HCT116 (cell line): ENCODE measurements at regions not wholly inside any gene's neighbourhood (a gene's known extent, or its start where the extent isn't known, plus 50 kb on each side); places are given as distances from the start of the nearest gene placed in this dataset.

Experiments used
- ATAC-seq: fragments of 200-7000 bp; cut with Tn5 transposase; 2 replicates; pipeline ENCODE4 v1.9.1; 2020; ENCODE audit warnings: mild to moderate bottlenecking, moderate library complexity
- BruUV-seq: library from RNA; stranded (reverse); fragments of 400-500 nt; replicated peaks from 2 replicates; lab custom pipeline; 2021; lab: Mats Ljungman, UMichigan
- CTCF ChIA-PET: fragments of 300-600 bp; sonication (Branson Sonifier 250); formaldehyde crosslinking; loops from one replicate; lab custom pipeline; 2021; ENCODE audit warnings: antibody characterized with exemption; lab: Charles Lee
- POLR2A ChIA-PET: fragments of 300-600, 350-600 bp; sonication (Branson Sonifier 250); formaldehyde crosslinking; loops from one replicate; lab custom pipeline; 2021; ENCODE audit warnings: antibody characterized with exemption; lab: Charles Lee
- RAD21 ChIA-PET, 2 experiments: fragments of 300-600 bp; sonication (Branson Sonifier 250); formaldehyde crosslinking; loops; one replicate each; lab custom pipeline; 2023; ENCODE audit warnings: low total read pairs in 2 of 2; ENCODE audit not compliant: uncharacterized antibody in 2 of 2, unreplicated experiment in 2 of 2, low non-redundant PET in 1 of 2; lab: Charles Lee
- DNase-seq: peaks from one replicate; pipeline ENCODE4 v3.0.0-alpha.2; 2010; ENCODE audit warnings: low read depth, low spot score
- H2AFZ ChIP-seq: fragments of 200-600 bp; shearing (Covaris generic), sonication (generic); 2 replicates; pipeline ENCODE4 v1.6.1; 2017; ENCODE audit warnings: low read depth, mixed run types, mixed read lengths, antibody characterized with exemption, low read length; ENCODE audit not compliant: poor library complexity, severe bottlenecking
- H3K27ac ChIP-seq: 2 replicates; pipeline ENCODE4 v1.5.1; 2012; ENCODE audit warnings: low read depth, low read length
- H3K27me3 ChIP-seq: fragments of 200-600 bp; sonication (generic); 2 replicates; pipeline ENCODE4 v1.6.1; 2016; ENCODE audit warnings: mixed run types, low read length, mixed read lengths; ENCODE audit not compliant: insufficient read depth
- H3K36me3 ChIP-seq, 2 experiments: fragments of 200-500 bp in 1 of 2; fragments of 200-600 bp in 1 of 2; sonication (Bioruptor generic) in 1 of 2; sonication (generic) in 1 of 2; 2 replicates each; pipeline versions ENCODE4 v1.5.1 to v1.6.1; 2014 to 2016; ENCODE audit warnings: low read length in 2 of 2, inconsistent platforms in 1 of 2, mixed read lengths in 1 of 2, mixed run types in 1 of 2; ENCODE audit not compliant: insufficient read depth in 2 of 2, control insufficient read depth in 1 of 2
- H3K4me1 ChIP-seq, 2 experiments: fragments of 200-600 bp in 1 of 2; sonication (generic) in 1 of 2; 2 replicates each; pipeline versions ENCODE4 v1.5.1 to v1.6.1; 2012 to 2017; ENCODE audit warnings: low read length in 2 of 2, inconsistent platforms in 1 of 2, mild to moderate bottlenecking in 1 of 2, mixed read lengths in 1 of 2, mixed run types in 1 of 2, moderate library complexity in 1 of 2; ENCODE audit not compliant: insufficient read depth in 2 of 2, control insufficient read depth in 1 of 2
- H3K4me2 ChIP-seq: fragments of 200-600 bp; sonication (generic); 2 replicates; pipeline ENCODE4 v1.6.1; 2017; ENCODE audit warnings: mixed run types, low read length, mixed read lengths
- H3K4me3 ChIP-seq, 2 experiments: fragments of 200-600 bp in 1 of 2; sonication (generic) in 1 of 2; replicated peaks in 1 of 2; 2 replicates each; pipeline ENCODE4 v1.5.1; 2011 to 2016; ENCODE audit warnings: low read length in 2 of 2, control low read depth in 1 of 2, low read depth in 1 of 2, mild to moderate bottlenecking in 1 of 2, mixed read lengths in 1 of 2, mixed run types in 1 of 2
- H3K79me2 ChIP-seq: fragments of 200-600 bp; sonication (generic); 2 replicates; pipeline ENCODE4 v1.6.1; 2017; ENCODE audit warnings: mild to moderate bottlenecking, mixed run types, low read length, moderate library complexity, mixed read lengths; ENCODE audit not compliant: insufficient read depth
- H3K9ac ChIP-seq: fragments of 200-600 bp; sonication (generic); 2 replicates; pipeline ENCODE4 v1.6.1; 2016; ENCODE audit warnings: low read length, mixed read lengths
- H3K9me2 ChIP-seq: fragments of 200-600 bp; sonication (generic), shearing (Covaris generic); 2 replicates; pipeline ENCODE4 v1.6.1; 2017; ENCODE audit warnings: mixed run types, mild to moderate bottlenecking, moderate library complexity; ENCODE audit not compliant: insufficient read depth
- H3K9me3 ChIP-seq, 2 experiments: fragments of 200-500 bp in 1 of 2; fragments of 200-600 bp in 1 of 2; sonication (Bioruptor generic) in 1 of 2; sonication (generic) in 1 of 2; 2 replicates each; pipeline ENCODE4 v1.6.1; 2014 to 2017; ENCODE audit warnings: low read length in 2 of 2, mixed read lengths in 2 of 2, inconsistent platforms in 1 of 2, low read depth in 1 of 2, mild to moderate bottlenecking in 1 of 2, mixed run types in 1 of 2, moderate library complexity in 1 of 2; ENCODE audit not compliant: control insufficient read depth in 1 of 2, insufficient read depth in 1 of 2
- H4K20me1 ChIP-seq: fragments of 200-600 bp; sonication (generic), shearing (Covaris generic); 2 replicates; pipeline ENCODE4 v1.6.1; 2017; ENCODE audit warnings: mixed run types, mild to moderate bottlenecking, moderate library complexity; ENCODE audit not compliant: insufficient read depth
- CEBPB ChIP-seq: IDR thresholded peaks from 2 replicates; pipeline ENCODE4 v1.6.1; 2012; ENCODE audit warnings: low read depth
- CTCF ChIP-seq, 3 experiments: fragments of 200-600 bp in 1 of 3; sonication (generic) in 1 of 3; IDR thresholded peaks in 2 of 3; conservative IDR thresholded peaks in 1 of 3; 2 replicates each; pipeline ENCODE4 v1.5.1; 2012 to 2017; ENCODE audit warnings: low read depth in 2 of 3, low read length in 2 of 3, antibody characterized with exemption in 1 of 3, borderline replicate concordance in 1 of 3, control low read depth in 1 of 3, mild to moderate bottlenecking in 1 of 3, mixed read lengths in 1 of 3, mixed run types in 1 of 3, moderate library complexity in 1 of 3; ENCODE audit not compliant: insufficient read depth in 1 of 3
- EGR1 ChIP-seq: IDR thresholded peaks from 2 replicates; pipeline ENCODE4 v1.6.1; 2012; ENCODE audit warnings: low read depth
- ELF1 ChIP-seq: IDR thresholded peaks from 2 replicates; pipeline ENCODE4 v1.6.1; 2012; ENCODE audit warnings: low read depth, borderline replicate concordance
- EZH2 ChIP-seq: fragments of 200-600 bp; sonication (generic); IDR thresholded peaks from 2 replicates; pipeline ENCODE4 v1.6.1; 2017; ENCODE audit warnings: antibody characterized with exemption, mixed run types
- EZH2phosphoT487 ChIP-seq: fragments of 200-600 bp; IDR thresholded peaks from 2 replicates; pipeline ENCODE4 v1.6.1; 2018; ENCODE audit warnings: antibody characterized with exemption, borderline replicate concordance
- FOSL1 ChIP-seq: IDR thresholded peaks from 2 replicates; pipeline ENCODE4 v1.6.1; 2012; ENCODE audit warnings: low read depth
- JUND ChIP-seq: IDR thresholded peaks from 2 replicates; pipeline ENCODE4 v1.6.1; 2012
- MAX ChIP-seq: IDR thresholded peaks from 2 replicates; pipeline ENCODE4 v1.6.1; 2012
- POLR2A ChIP-seq: IDR thresholded peaks from 2 replicates; pipeline ENCODE4 v1.7.0; 2011; ENCODE audit warnings: borderline replicate concordance; ENCODE audit not compliant: insufficient read depth, insufficient read length; ENCODE audit errors: extremely low read depth
- POLR2AphosphoS5 ChIP-seq: IDR thresholded peaks from 2 replicates; pipeline ENCODE4 v1.6.1; 2011; ENCODE audit warnings: mild to moderate bottlenecking, low read depth, low read length, moderate library complexity
- SIN3A ChIP-seq: IDR thresholded peaks from 2 replicates; pipeline ENCODE4 v1.6.1; 2012; ENCODE audit warnings: low read depth
- SP1 ChIP-seq: IDR thresholded peaks from 2 replicates; pipeline ENCODE4 v1.6.1; 2012; ENCODE audit warnings: low read depth
- SRF ChIP-seq: IDR thresholded peaks from 2 replicates; pipeline ENCODE4 v1.6.1; 2012; ENCODE audit warnings: low read depth
- TCF7L2 ChIP-seq: IDR thresholded peaks from 2 replicates; pipeline ENCODE4 v1.7.0; 2011; ENCODE audit warnings: borderline replicate concordance, inconsistent platforms; ENCODE audit not compliant: insufficient read depth, insufficient read length; ENCODE audit errors: extremely low read depth
- YY1 ChIP-seq: IDR thresholded peaks from 2 replicates; pipeline ENCODE4 v1.6.1; 2011; ENCODE audit warnings: low read length, low read depth, moderate library complexity, mild to moderate bottlenecking; ENCODE audit not compliant: insufficient replicate concordance; ENCODE audit errors: extremely low read depth
- ZFX ChIP-seq: fragments of 450-650 bp; IDR thresholded peaks from 2 replicates; pipeline ENCODE4 v1.6.1; 2017
- ZNF274 ChIP-seq: fragments of 200-500 bp; sonication (Bioruptor generic); IDR thresholded peaks from 2 replicates; pipeline ENCODE4 v1.6.1; 2014; ENCODE audit warnings: mild to moderate bottlenecking, low read depth, low read length, inconsistent platforms
- intact Hi-C: fragments of 100-400 bp; cut with micrococcal nuclease; formaldehyde crosslinking; loops from 2 replicates; pipeline ENCODE4 v1.10.0; 2022
- TF ChIP-seq, protein P1 (sequence below): IDR thresholded peaks from 2 replicates; pipeline ENCODE4 v1.6.1; 2012
- TF ChIP-seq, protein P2 (sequence below): IDR thresholded peaks from 2 replicates; pipeline ENCODE4 v1.6.1; 2011; ENCODE audit warnings: mild to moderate bottlenecking, low read length, moderate library complexity; ENCODE audit not compliant: insufficient replicate concordance; ENCODE audit errors: extremely low read depth

GRCh38 chr15:68880382-68880781, 49.9 kb upstream of the SPESP1 start:
- Histone ChIP-seq H3K36me3 (no peaks in the 10 kb centered on the region), H3K27ac (no peak overlapping the region), H3K4me3 (no peak overlapping the region), H3K9me3 (no peaks in the 10 kb centered on the region), H2AFZ (no peak overlapping the region), H4K20me1 (no peaks in the 10 kb centered on the region), H3K4me1 (peaks cover 0 to 10% of the 10 kb centered on the region in 2 experiments; a peak in 1 of 4 replicates)
- intact Hi-C loops: no loop called here
- BruUV-seq: no TSS peak
- POLR2A ChIA-PET: no interaction called here
- TF ChIP-seq EZH2: no peak
- TF ChIP-seq CTCF (IDR thresholded peaks at IDR 0.05 in 2 of 3, conservative IDR thresholded peaks at IDR 0.05 in 1 of 3; ENCODE audit: borderline replicate concordance in 1 of 3, insufficient read depth in 1 of 3, low read depth in 2 of 3, low read length in 2 of 3): no peak
- no peak for TF ChIP-seq SRF
- no peak for TF ChIP-seq YY1
- TF ChIP-seq CEBPB: no peak
- no peak for TF ChIP-seq EZH2phosphoT487
- no peak for TF ChIP-seq ZNF274
- no peak for TF ChIP-seq MAX
- no peak for TF ChIP-seq JUND
- TF ChIP-seq ZFX: no peak
- no peak for TF ChIP-seq TCF7L2
- no peak for TF ChIP-seq SIN3A
- TF ChIP-seq POLR2AphosphoS5: no peak
- no peak for TF ChIP-seq FOSL1
- TF ChIP-seq POLR2A: no peak
- no peak for TF ChIP-seq SP1
- TF ChIP-seq, protein P1, sequence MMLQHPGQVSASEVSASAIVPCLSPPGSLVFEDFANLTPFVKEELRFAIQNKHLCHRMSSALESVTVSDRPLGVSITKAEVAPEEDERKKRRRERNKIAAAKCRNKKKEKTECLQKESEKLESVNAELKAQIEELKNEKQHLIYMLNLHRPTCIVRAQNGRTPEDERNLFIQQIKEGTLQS: no peak
- TF ChIP-seq, protein P2, sequence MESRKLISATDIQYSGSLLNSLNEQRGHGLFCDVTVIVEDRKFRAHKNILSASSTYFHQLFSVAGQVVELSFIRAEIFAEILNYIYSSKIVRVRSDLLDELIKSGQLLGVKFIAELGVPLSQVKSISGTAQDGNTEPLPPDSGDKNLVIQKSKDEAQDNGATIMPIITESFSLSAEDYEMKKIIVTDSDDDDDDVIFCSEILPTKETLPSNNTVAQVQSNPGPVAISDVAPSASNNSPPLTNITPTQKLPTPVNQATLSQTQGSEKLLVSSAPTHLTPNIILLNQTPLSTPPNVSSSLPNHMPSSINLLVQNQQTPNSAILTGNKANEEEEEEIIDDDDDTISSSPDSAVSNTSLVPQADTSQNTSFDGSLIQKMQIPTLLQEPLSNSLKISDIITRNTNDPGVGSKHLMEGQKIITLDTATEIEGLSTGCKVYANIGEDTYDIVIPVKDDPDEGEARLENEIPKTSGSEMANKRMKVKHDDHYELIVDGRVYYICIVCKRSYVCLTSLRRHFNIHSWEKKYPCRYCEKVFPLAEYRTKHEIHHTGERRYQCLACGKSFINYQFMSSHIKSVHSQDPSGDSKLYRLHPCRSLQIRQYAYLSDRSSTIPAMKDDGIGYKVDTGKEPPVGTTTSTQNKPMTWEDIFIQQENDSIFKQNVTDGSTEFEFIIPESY: no peak
- no peak for TF ChIP-seq ELF1
- TF ChIP-seq EGR1: no peak
- TF ChIP-seq, all 23 proteins: peak for 0
- ChIA-PET RAD21 (no interaction called here), CTCF (interaction anchor here (1.2 kb wide), 1 partner anchor 330 kb away, joined by 3 read pairs; no protein-coding TSS in a partner anchor)
- H3K9ac ChIP-seq: no peak overlapping the region
- H3K4me2 ChIP-seq: no peak overlapping the region
- no peaks in the 10 kb centered on the region for H3K79me2 ChIP-seq
- no peaks in the 10 kb centered on the region for H3K27me3 ChIP-seq
- ATAC-seq (no peak), DNase-seq (no peak)
- no peaks in the 10 kb centered on the region for H3K9me2 ChIP-seq
